ENCODE measurements at regions not wholly inside any gene's neighbourhood (a gene's known extent, or its start where the extent isn't known, plus 50 kb on each side); places are given as distances from the start of the nearest gene placed in this dataset.

DNA sequence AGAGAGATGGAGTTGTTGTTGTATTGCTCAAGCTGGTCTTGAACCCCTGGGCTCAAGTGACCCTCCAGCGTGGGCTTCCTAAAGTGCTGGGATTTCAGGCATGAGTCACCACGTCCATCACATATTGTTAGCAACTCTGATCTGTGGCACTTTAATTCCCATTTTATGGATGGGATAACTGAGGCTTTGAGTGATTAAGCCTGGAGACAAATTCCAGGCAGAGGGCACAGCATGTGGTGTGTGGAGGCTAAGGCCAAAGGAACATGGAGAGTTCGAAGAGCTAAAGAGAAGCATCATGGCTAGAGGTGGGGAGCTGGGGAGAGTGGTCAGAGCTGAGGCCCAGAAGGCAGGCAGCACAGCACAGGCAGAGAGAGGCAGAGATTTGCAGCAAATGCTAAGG lies 458.4 kb downstream of the XPNPEP1 start:
- TF ChIP-seq, protein P1, sequence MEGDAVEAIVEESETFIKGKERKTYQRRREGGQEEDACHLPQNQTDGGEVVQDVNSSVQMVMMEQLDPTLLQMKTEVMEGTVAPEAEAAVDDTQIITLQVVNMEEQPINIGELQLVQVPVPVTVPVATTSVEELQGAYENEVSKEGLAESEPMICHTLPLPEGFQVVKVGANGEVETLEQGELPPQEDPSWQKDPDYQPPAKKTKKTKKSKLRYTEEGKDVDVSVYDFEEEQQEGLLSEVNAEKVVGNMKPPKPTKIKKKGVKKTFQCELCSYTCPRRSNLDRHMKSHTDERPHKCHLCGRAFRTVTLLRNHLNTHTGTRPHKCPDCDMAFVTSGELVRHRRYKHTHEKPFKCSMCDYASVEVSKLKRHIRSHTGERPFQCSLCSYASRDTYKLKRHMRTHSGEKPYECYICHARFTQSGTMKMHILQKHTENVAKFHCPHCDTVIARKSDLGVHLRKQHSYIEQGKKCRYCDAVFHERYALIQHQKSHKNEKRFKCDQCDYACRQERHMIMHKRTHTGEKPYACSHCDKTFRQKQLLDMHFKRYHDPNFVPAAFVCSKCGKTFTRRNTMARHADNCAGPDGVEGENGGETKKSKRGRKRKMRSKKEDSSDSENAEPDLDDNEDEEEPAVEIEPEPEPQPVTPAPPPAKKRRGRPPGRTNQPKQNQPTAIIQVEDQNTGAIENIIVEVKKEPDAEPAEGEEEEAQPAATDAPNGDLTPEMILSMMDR (IDR thresholded peaks at IDR 0.05) = no peak
- no peak for TF ChIP-seq POLR2AphosphoS5 (IDR thresholded peaks at IDR 0.05)
